ENCODE measurements at regions not wholly inside any gene's neighbourhood (a gene's known extent, or its start where the extent isn't known, plus 50 kb on each side); places are given as distances from the start of the nearest gene placed in this dataset.

- TF ChIP-seq POLR2A (IDR thresholded peaks at IDR 0.05): no peak
- no peak for TF ChIP-seq POLR2AphosphoS5 (IDR thresholded peaks at IDR 0.05)
- no peak for TF ChIP-seq CTCF (IDR thresholded peaks at IDR 0.05)
- TF ChIP-seq EP300 (IDR thresholded peaks at IDR 0.05; ENCODE audit: low read depth): no peak
Measured at GRCh38 chr2:43114210-43114609, 112.2 kb downstream of the ZFP36L2 start.

Data from transverse colon (tissue), 4 donors.